HepG2 (cell line): ENCODE measurements at regions not wholly inside any gene's neighbourhood (a gene's known extent, or its start where the extent isn't known, plus 50 kb on each side); places are given as distances from the start of the nearest gene placed in this dataset.

Experiments
- CERS6 ChIP-seq: sonication (generic); formaldehyde crosslinking; IDR thresholded peaks from 2 replicates; pipeline ENCODE4 v1.5.0; 2020; ENCODE audit warnings: missing genetic modification reagents
- CTCF ChIP-seq: sonication (generic); formaldehyde crosslinking; IDR thresholded peaks from 2 replicates; pipeline ENCODE4 v1.5.0; 2020; ENCODE audit warnings: mild to moderate bottlenecking, missing genetic modification reagents, moderate library complexity
- GZF1 ChIP-seq: sonication (generic); formaldehyde crosslinking; IDR thresholded peaks from 2 replicates; pipeline ENCODE4 v1.5.1; 2020; ENCODE audit warnings: mild to moderate bottlenecking, missing genetic modification reagents
- MTF2 ChIP-seq: sonication (generic); formaldehyde crosslinking; IDR thresholded peaks from 2 replicates; pipeline ENCODE4 v1.5.0; 2020; ENCODE audit warnings: missing genetic modification reagents, borderline replicate concordance
- RAD21 ChIP-seq: fragments of 450-650 bp; formaldehyde crosslinking; IDR thresholded peaks from 2 replicates; pipeline ENCODE4 v1.5.0; 2020; ENCODE audit warnings: mild to moderate bottlenecking
- SALL1 ChIP-seq: sonication (generic); formaldehyde crosslinking; IDR thresholded peaks from 2 replicates; pipeline ENCODE4 v1.8.0; 2022; ENCODE audit warnings: mild to moderate bottlenecking, missing genetic modification reagents
- SMC3 ChIP-seq: IDR thresholded peaks from 2 replicates; pipeline ENCODE4 v1.6.1; 2011; ENCODE audit warnings: low read length, improper control_type of control experiment
- TEAD3 ChIP-seq: optimal IDR thresholded peaks from 2 replicates; pipeline ENCODE3; 2016; ENCODE audit warnings: borderline replicate concordance
- THAP11 ChIP-seq: IDR thresholded peaks from 2 replicates; pipeline ENCODE4 v1.6.1; 2016; ENCODE audit warnings: missing biosample characterization, missing genetic modification reagents
- ZBTB33 ChIP-seq: sonication (generic); formaldehyde crosslinking; IDR thresholded peaks from 2 replicates; pipeline ENCODE4 v1.4.0; 2020; ENCODE audit warnings: missing genetic modification reagents
- ZFP36L1 ChIP-seq: sonication (generic); formaldehyde crosslinking; IDR thresholded peaks from 2 replicates; pipeline ENCODE4 v1.8.0; 2022; ENCODE audit warnings: mild to moderate bottlenecking, missing genetic modification reagents, moderate library complexity
- ZNF441 ChIP-seq: sonication (generic); formaldehyde crosslinking; IDR thresholded peaks from 2 replicates; pipeline ENCODE4 v1.7.0; 2021; ENCODE audit warnings: missing genetic modification reagents, borderline replicate concordance
- ZNF503 ChIP-seq: sonication (generic); formaldehyde crosslinking; IDR thresholded peaks from 2 replicates; pipeline ENCODE4 v1.4.0; 2020; ENCODE audit warnings: missing genetic modification reagents
- ZNF549 ChIP-seq: sonication (generic); formaldehyde crosslinking; IDR thresholded peaks from 2 replicates; pipeline ENCODE4 v1.5.0; 2020; ENCODE audit warnings: missing genetic modification reagents
- ZNF644 ChIP-seq: IDR thresholded peaks from 2 replicates; pipeline ENCODE4 v1.6.1; 2016; ENCODE audit warnings: low read depth
- ZNF777 ChIP-seq: sonication (generic); formaldehyde crosslinking; IDR thresholded peaks from 2 replicates; pipeline ENCODE4 v1.4.0; 2020; ENCODE audit warnings: missing genetic modification reagents
- TF ChIP-seq, protein P1 (sequence below): sonication (generic); formaldehyde crosslinking; IDR thresholded peaks from 2 replicates; pipeline ENCODE4 v1.4.0; 2020; ENCODE audit warnings: missing genetic modification reagents, borderline replicate concordance
- TF ChIP-seq, protein P2 (sequence below): sonication (generic); formaldehyde crosslinking; IDR thresholded peaks from 2 replicates; pipeline ENCODE4 v1.4.0; 2020; ENCODE audit warnings: mild to moderate bottlenecking, low read depth, missing genetic modification reagents

DNA sequence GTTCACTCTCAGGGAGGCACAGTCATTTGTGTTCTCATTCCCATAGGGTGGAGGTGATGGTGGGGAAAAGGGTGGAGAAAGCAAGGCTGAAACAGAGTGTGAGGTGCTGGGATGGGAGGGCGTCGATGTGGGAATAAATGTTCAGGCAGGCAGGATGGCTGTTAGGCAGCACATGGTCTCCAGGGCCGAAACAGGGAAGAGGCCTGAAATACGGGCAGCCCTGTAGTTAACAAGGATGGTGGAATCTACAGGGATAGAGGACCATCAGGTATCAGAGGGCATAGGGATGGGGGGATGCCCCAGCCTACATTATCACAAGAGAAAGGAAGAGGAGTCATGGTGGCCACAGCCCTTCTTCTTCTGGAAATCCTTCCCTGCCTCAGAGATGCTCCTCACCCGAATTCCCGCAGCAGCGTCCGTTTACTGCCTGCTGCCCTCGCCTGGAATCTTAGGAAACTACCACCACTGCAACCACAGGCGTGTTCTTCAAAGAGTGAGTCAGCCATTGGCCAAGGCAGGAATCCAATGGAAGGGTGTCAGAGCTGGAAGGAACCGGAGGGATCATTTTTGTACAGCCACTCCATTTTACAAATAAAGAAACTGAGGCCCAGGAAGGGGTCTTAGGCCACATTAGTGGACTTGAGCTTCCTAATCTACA, 49.7 kb upstream of the POMGNT2 start (continued):
- TF ChIP-seq ZNF503 (CRISPR knock-in tag) (no peak), ZFP36L1 (CRISPR knock-in tag) (no peak), CTCF (CRISPR knock-in tag) (peak; percentile 83), ZNF644 (CRISPR knock-in tag) (peak; percentile 67; the same call in 1 of the 2 replicates), THAP11 (CRISPR knock-in tag) (peak; percentile 63; the same call in 1 of the 2 replicates), SMC3 (peak; percentile 91), SALL1 (CRISPR knock-in tag) (0 out of 2 replicates have a peak, but pooled peaks have one; percentile 15), GZF1 (CRISPR knock-in tag) (no peak), MTF2 (CRISPR knock-in tag) (no peak), ZNF777 (no peak), ZNF549 (no peak), RAD21 (CRISPR knock-in tag) (peak; percentile 58; the same call in 1 of the 2 replicates), CERS6 (no peak), ZNF441 (CRISPR knock-in tag) (no peak), ZBTB33 (CRISPR knock-in tag) (no peak), TEAD3 (CRISPR knock-in tag) (peak; percentile 84)
- TF ChIP-seq, protein P1, sequence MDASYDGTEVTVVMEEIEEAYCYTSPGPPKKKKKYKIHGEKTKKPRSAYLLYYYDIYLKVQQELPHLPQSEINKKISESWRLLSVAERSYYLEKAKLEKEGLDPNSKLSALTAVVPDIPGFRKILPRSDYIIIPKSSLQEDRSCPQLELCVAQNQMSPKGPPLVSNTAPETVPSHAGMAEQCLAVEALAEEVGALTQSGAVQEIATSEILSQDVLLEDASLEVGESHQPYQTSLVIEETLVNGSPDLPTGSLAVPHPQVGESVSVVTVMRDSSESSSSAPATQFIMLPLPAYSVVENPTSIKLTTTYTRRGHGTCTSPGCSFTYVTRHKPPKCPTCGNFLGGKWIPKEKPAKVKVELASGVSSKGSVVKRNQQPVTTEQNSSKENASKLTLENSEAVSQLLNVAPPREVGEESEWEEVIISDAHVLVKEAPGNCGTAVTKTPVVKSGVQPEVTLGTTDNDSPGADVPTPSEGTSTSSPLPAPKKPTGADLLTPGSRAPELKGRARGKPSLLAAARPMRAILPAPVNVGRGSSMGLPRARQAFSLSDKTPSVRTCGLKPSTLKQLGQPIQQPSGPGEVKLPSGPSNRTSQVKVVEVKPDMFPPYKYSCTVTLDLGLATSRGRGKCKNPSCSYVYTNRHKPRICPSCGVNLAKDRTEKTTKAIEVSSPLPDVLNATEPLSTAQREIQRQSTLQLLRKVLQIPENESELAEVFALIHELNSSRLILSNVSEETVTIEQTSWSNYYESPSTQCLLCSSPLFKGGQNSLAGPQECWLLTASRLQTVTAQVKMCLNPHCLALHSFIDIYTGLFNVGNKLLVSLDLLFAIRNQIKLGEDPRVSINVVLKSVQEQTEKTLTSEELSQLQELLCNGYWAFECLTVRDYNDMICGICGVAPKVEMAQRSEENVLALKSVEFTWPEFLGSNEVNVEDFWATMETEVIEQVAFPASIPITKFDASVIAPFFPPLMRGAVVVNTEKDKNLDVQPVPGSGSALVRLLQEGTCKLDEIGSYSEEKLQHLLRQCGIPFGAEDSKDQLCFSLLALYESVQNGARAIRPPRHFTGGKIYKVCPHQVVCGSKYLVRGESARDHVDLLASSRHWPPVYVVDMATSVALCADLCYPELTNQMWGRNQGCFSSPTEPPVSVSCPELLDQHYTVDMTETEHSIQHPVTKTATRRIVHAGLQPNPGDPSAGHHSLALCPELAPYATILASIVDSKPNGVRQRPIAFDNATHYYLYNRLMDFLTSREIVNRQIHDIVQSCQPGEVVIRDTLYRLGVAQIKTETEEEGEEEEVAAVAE (CRISPR knock-in tag): 0 out of 2 replicates have a peak, but pooled peaks have one; percentile 71
- TF ChIP-seq, protein P2, sequence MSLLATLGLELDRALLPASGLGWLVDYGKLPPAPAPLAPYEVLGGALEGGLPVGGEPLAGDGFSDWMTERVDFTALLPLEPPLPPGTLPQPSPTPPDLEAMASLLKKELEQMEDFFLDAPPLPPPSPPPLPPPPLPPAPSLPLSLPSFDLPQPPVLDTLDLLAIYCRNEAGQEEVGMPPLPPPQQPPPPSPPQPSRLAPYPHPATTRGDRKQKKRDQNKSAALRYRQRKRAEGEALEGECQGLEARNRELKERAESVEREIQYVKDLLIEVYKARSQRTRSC (CRISPR knock-in tag): no peak
